Hepatocyte (in vitro differentiated cells): ENCODE measurements at regions not wholly inside any gene's neighbourhood (a gene's known extent, or its start where the extent isn't known, plus 50 kb on each side); places are given as distances from the start of the nearest gene placed in this dataset.

Experiments used
- DNase-seq: peaks from one replicate; pipeline ENCODE4 v3.0.0-alpha.2; 2016; ENCODE audit warnings: low spot score
- H2AFZ ChIP-seq: fragments of 200-600 bp; sonication (generic); 2 replicates; pipeline ENCODE4 v1.6.0; 2016; ENCODE audit warnings: antibody characterized with exemption, mild to moderate bottlenecking
- H3K27ac ChIP-seq: fragments of 200-600 bp; sonication (generic); 2 replicates; pipeline ENCODE4 v1.5.1; 2016; ENCODE audit warnings: mild to moderate bottlenecking
- H3K27me3 ChIP-seq: fragments of 200-600 bp; sonication (generic); 2 replicates; pipeline ENCODE4 v1.6.1; 2016
- H3K36me3 ChIP-seq: fragments of 200-600 bp; sonication (generic); replicated peaks from 2 replicates; pipeline ENCODE4 v1.5.1; 2016; ENCODE audit warnings: low read depth; ENCODE audit not compliant: insufficient read depth
- H3K4me1 ChIP-seq: fragments of 200-600 bp; sonication (generic); 2 replicates; pipeline ENCODE4 v1.5.1; 2016; ENCODE audit warnings: mild to moderate bottlenecking, moderate library complexity; ENCODE audit not compliant: insufficient read depth
- H3K4me2 ChIP-seq: fragments of 200-600 bp; sonication (generic); 2 replicates; pipeline ENCODE4 v1.6.0; 2016
- H3K4me3 ChIP-seq: fragments of 200-600 bp; sonication (generic); 2 replicates; pipeline ENCODE4 v1.5.1; 2016; ENCODE audit warnings: mild to moderate bottlenecking
- H3K79me2 ChIP-seq: fragments of 200-600 bp; sonication (generic); 2 replicates; pipeline ENCODE4 v1.6.0; 2017; ENCODE audit warnings: mild to moderate bottlenecking
- H3K9me2 ChIP-seq: fragments of 200-600 bp; sonication (generic); replicated peaks from 2 replicates; pipeline ENCODE4 v1.6.0; 2017; ENCODE audit warnings: mild to moderate bottlenecking; ENCODE audit not compliant: insufficient read depth
- H3K9me3 ChIP-seq: fragments of 200-600 bp; sonication (generic); 2 replicates; pipeline ENCODE4 v1.5.1; 2016; ENCODE audit warnings: low read depth, mild to moderate bottlenecking
- H4K20me1 ChIP-seq: fragments of 200-600 bp; sonication (generic); 2 replicates; pipeline ENCODE4 v1.6.0; 2016; ENCODE audit warnings: mild to moderate bottlenecking; ENCODE audit not compliant: insufficient read depth, poor library complexity, severe bottlenecking
- EZH2 ChIP-seq: fragments of 200-600 bp; sonication (generic); IDR thresholded peaks from 2 replicates; pipeline ENCODE4 v1.6.1; 2016; ENCODE audit warnings: antibody characterized with exemption, mild to moderate bottlenecking, borderline replicate concordance
- EZH2phosphoT487 ChIP-seq: fragments of 200-600 bp; sonication (generic); IDR thresholded peaks from one replicate; pipeline ENCODE4 v1.6.1; 2018; ENCODE audit warnings: antibody characterized with exemption, mild to moderate bottlenecking, low read depth, moderate library complexity; ENCODE audit not compliant: unreplicated experiment, severe bottlenecking
- WGBS: methylation state at CpG from one replicate; pipeline ENCODE4 v1.1.6; 2016; ENCODE audit warnings: low lambda C conversion rate; ENCODE audit errors: missing lambda C conversion rate; 5-methylcytosine and 5-hydroxymethylcytosine counted together
- TF ChIP-seq, protein P1 (sequence below): fragments of 200-600 bp; sonication (generic); IDR thresholded peaks from 2 replicates; pipeline ENCODE4 v1.5.1; 2016; ENCODE audit warnings: antibody characterized with exemption, mild to moderate bottlenecking; ENCODE audit not compliant: poor library complexity

DNA sequence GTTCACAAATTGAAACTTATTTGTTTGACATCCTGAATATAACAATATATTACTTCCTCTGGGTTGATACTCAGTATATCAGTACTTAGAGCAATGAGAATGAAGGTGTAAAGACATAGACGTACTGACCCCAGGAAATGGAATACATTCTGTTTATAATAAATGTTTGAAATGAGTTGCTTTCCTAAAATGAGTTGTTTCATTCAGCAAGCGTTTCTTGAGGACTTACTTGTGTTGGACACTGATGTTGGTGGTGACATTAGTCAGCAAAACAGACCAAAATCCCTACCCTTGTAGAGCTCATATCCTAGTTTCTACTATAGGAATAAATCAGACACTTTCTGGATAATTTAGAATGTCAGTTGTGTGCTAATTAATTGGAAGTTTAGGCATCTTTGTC lies 184.3 kb downstream of the ZDHHC21 start:
- H3K9me3 ChIP-seq, result no peaks in the 10 kb centered on the region
- no peaks in the 10 kb centered on the region for H3K4me1 ChIP-seq
- no peak overlapping the region for H3K4me3 ChIP-seq
- no peaks in the 10 kb centered on the region for H3K27me3 ChIP-seq
- H4K20me1 ChIP-seq, result no peaks in the 10 kb centered on the region
- 83% methylated on average over 2 of the region's 2 CpGs for WGBS
- no peak overlapping the region for H2AFZ ChIP-seq
- no peak overlapping the region for H3K27ac ChIP-seq
- H3K4me2 ChIP-seq, result no peak overlapping the region
- H3K36me3 ChIP-seq, result no peaks in the 10 kb centered on the region
- H3K79me2 ChIP-seq, result no peaks in the 10 kb centered on the region
- no peak for DNase-seq
- no peak for TF ChIP-seq EZH2
- TF ChIP-seq, protein P1, sequence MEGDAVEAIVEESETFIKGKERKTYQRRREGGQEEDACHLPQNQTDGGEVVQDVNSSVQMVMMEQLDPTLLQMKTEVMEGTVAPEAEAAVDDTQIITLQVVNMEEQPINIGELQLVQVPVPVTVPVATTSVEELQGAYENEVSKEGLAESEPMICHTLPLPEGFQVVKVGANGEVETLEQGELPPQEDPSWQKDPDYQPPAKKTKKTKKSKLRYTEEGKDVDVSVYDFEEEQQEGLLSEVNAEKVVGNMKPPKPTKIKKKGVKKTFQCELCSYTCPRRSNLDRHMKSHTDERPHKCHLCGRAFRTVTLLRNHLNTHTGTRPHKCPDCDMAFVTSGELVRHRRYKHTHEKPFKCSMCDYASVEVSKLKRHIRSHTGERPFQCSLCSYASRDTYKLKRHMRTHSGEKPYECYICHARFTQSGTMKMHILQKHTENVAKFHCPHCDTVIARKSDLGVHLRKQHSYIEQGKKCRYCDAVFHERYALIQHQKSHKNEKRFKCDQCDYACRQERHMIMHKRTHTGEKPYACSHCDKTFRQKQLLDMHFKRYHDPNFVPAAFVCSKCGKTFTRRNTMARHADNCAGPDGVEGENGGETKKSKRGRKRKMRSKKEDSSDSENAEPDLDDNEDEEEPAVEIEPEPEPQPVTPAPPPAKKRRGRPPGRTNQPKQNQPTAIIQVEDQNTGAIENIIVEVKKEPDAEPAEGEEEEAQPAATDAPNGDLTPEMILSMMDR, result no peak
- TF ChIP-seq EZH2phosphoT487, result no peak
- no peaks in the 10 kb centered on the region for H3K9me2 ChIP-seq

DNA sequence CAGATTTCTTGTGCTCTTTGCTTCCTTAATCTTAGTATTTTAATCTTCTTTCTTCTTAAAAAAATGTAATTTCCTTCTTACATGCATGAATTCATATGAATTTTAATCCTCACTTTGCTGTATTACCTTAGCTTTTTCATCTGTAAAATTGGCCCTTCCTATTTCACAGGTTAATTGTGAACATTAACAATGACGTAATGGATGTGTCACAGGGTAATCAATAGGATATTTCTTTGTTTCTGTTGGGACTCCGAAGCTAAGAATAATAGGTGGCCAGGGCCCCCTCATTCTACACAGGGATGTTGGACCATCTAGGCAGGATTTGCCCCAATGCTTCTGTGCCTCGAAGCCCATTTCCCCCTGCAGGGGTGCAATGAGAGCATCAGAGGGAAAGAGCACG lies 187.4 kb upstream of the NFIB start:
- H3K27me3 ChIP-seq, result no peaks in the 10 kb centered on the region
- H3K9me3 ChIP-seq, result no peaks in the 10 kb centered on the region
- no peak overlapping the region for H3K4me2 ChIP-seq
- TF ChIP-seq EZH2phosphoT487 (no peak), EZH2 (no peak)
- TF ChIP-seq, protein P1, result no peak
- H3K27ac ChIP-seq, result no peak overlapping the region
- no peaks in the 10 kb centered on the region for H3K4me1 ChIP-seq
- no peaks in the 10 kb centered on the region for H3K9me2 ChIP-seq
- no peaks in the 10 kb centered on the region for H3K36me3 ChIP-seq
- H3K4me3 ChIP-seq, result no peak overlapping the region
- no peak overlapping the region for H2AFZ ChIP-seq
- no peak for DNase-seq
- 87% methylated on average over 4 of the region's 4 CpGs for WGBS
- no peaks in the 10 kb centered on the region for H3K79me2 ChIP-seq
- no peaks in the 10 kb centered on the region for H4K20me1 ChIP-seq

DNA sequence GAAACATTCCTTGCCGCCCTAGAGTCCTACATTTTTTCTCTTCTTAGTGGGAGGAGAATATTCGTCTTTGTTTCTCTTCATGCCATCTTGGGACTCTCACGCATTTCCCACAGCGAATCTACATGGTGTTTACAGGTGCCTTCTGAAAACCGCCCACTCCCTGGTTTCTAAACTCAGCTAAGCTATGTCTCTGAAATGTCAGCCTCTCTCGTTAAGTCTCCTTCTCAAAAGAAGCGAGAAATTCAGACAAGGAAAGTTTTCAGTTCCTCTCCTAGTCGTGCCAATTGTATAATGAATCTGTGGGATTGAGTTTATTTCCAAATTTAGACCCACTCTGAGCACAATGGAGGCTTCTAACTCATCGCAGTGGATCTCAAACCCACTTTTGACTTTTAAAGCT lies 186.8 kb upstream of the NFIB start:
- H3K79me2 ChIP-seq, result no peaks in the 10 kb centered on the region
- no peaks in the 10 kb centered on the region for H3K27me3 ChIP-seq
- no peaks in the 10 kb centered on the region for H3K9me2 ChIP-seq
- no peaks in the 10 kb centered on the region for H4K20me1 ChIP-seq
- H3K27ac ChIP-seq, result no peak overlapping the region
- no peak for DNase-seq
- H2AFZ ChIP-seq, result no peak overlapping the region
- 83% methylated on average over 9 of the region's 9 CpGs for WGBS
- no peak overlapping the region for H3K4me3 ChIP-seq
- no peak overlapping the region for H3K4me2 ChIP-seq
- no peaks in the 10 kb centered on the region for H3K36me3 ChIP-seq
- TF ChIP-seq, protein P1, result no peak
- TF ChIP-seq EZH2 (no peak), EZH2phosphoT487 (no peak)
- no peaks in the 10 kb centered on the region for H3K9me3 ChIP-seq
- no peaks in the 10 kb centered on the region for H3K4me1 ChIP-seq

DNA sequence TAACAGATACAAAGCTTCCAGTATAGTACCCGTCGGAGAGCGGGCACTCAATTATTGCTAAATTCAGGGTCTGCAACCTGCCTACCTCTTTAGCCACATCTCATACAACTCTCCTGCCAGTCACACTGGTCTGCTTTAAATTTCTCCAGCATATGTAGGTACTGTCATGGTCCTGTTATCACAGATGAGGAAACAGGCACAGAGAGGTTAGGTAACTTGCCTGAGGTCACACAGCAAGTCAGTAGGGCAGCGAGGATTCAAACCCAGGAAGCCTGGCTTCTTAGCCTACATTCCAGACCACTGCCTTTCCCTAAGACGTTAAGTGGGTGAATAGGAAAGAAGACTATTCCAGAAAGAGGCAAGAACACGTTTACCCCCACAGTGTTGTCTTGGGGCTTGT lies 186.0 kb upstream of the NFIB start:
- H3K4me2 ChIP-seq, result no peak overlapping the region
- no peaks in the 10 kb centered on the region for H4K20me1 ChIP-seq
- TF ChIP-seq EZH2phosphoT487, result no peak
- TF ChIP-seq, protein P1, result no peak
- no peak for TF ChIP-seq EZH2
- H3K9me2 ChIP-seq, result no peaks in the 10 kb centered on the region
- no peak overlapping the region for H2AFZ ChIP-seq
- no peak overlapping the region for H3K4me3 ChIP-seq
- no peaks in the 10 kb centered on the region for H3K27me3 ChIP-seq
- DNase-seq, result no peak
- no peaks in the 10 kb centered on the region for H3K9me3 ChIP-seq
- WGBS, result 93% methylated on average over 6 of the region's 6 CpGs
- H3K4me1 ChIP-seq, result no peaks in the 10 kb centered on the region
- H3K79me2 ChIP-seq, result no peaks in the 10 kb centered on the region
- H3K36me3 ChIP-seq, result no peaks in the 10 kb centered on the region
- H3K27ac ChIP-seq, result no peak overlapping the region
